PC-3 (cell line): ENCODE measurements at regions not wholly inside any gene's neighbourhood (a gene's known extent, or its start where the extent isn't known, plus 50 kb on each side); places are given as distances from the start of the nearest gene placed in this dataset.

ENCODE experiments used
- ATAC-seq: fragments of 200-7000 bp; cut with Tn5 transposase; 2 replicates; pipeline ENCODE4 v1.9.1; 2020; ENCODE audit warnings: mild to moderate bottlenecking, moderate library complexity
- BruUV-seq: library from RNA; stranded (reverse); fragments of 400-500 nt; replicated peaks from 2 replicates; lab custom pipeline; 2021; lab: Mats Ljungman, UMichigan
- CTCF ChIA-PET: fragments of 300-600 bp; sonication (Branson Sonifier 250); formaldehyde crosslinking; loops from one replicate; lab custom pipeline; 2022; ENCODE audit warnings: antibody characterized with exemption; lab: Charles Lee
- POLR2A ChIA-PET: fragments of 300-600 bp; sonication (Branson Sonifier 250); formaldehyde crosslinking; loops from one replicate; lab custom pipeline; 2022; ENCODE audit warnings: antibody characterized with exemption; ENCODE audit not compliant: unreplicated experiment; lab: Charles Lee
- DNase-seq: peaks from one replicate; pipeline ENCODE4 v3.0.0-alpha.2; 2015
- H2AFZ ChIP-seq: fragments of 300-600 bp; sonication (generic); 2 replicates; pipeline ENCODE4 v1.6.0; 2016; ENCODE audit warnings: antibody characterized with exemption, low read length
- H3F3A ChIP-seq: fragments of 300-600 bp; sonication (generic); one replicate; pipeline ENCODE4 v1.6.0; 2017; ENCODE audit warnings: antibody characterized with exemption, low read length, control low read depth, mild to moderate bottlenecking; ENCODE audit not compliant: unreplicated experiment
- H3K27ac ChIP-seq: fragments of 300-600 bp; sonication (generic); 2 replicates; pipeline ENCODE4 v1.5.1; 2016; ENCODE audit warnings: mild to moderate bottlenecking, low read length
- H3K27me3 ChIP-seq: fragments of 300-600 bp; sonication (generic); 2 replicates; pipeline ENCODE4 v1.6.1; 2016; ENCODE audit warnings: low read length, mixed read lengths
- H3K36me3 ChIP-seq: fragments of 300-600 bp; sonication (generic); 2 replicates; pipeline ENCODE4 v1.6.1; 2016; ENCODE audit warnings: low read depth, mixed run types, low read length, mixed read lengths
- H3K4me1 ChIP-seq: fragments of 300-600 bp; sonication (generic); 2 replicates; pipeline ENCODE4 v1.5.1; 2016; ENCODE audit warnings: low read length; ENCODE audit not compliant: insufficient read depth
- H3K4me2 ChIP-seq: fragments of 300-600 bp; sonication (generic); 2 replicates; pipeline ENCODE4 v1.6.0; 2016; ENCODE audit warnings: low read length
- H3K4me3 ChIP-seq: fragments of 300-600 bp; sonication (generic); 2 replicates; pipeline ENCODE4 v1.5.1; 2016; ENCODE audit warnings: mild to moderate bottlenecking, low read length, mixed read lengths
- H3K79me2 ChIP-seq: fragments of 300-600 bp; sonication (generic); 2 replicates; pipeline ENCODE4 v1.6.1; 2017; ENCODE audit warnings: low read length, mixed read lengths
- H3K9ac ChIP-seq: fragments of 300-600 bp; sonication (generic); 2 replicates; pipeline ENCODE4 v1.6.0; 2016; ENCODE audit warnings: mild to moderate bottlenecking, low read length
- H3K9me2 ChIP-seq: fragments of 300-600 bp; sonication (generic); replicated peaks from 2 replicates; pipeline ENCODE4 v1.6.1; 2016; ENCODE audit warnings: mixed run types, low read length, mixed read lengths
- H3K9me3 ChIP-seq: fragments of 300-600 bp; sonication (generic); 2 replicates; pipeline ENCODE4 v1.6.1; 2016; ENCODE audit warnings: low read length, mixed read lengths
- H4K20me1 ChIP-seq: fragments of 300-600 bp; sonication (generic); 2 replicates; pipeline ENCODE4 v1.6.1; 2016; ENCODE audit warnings: low read length, mixed read lengths
- EZH2 ChIP-seq: fragments of 300-600 bp; sonication (generic); IDR thresholded peaks from one replicate; pipeline ENCODE4 v1.6.1; 2017; ENCODE audit warnings: antibody characterized with exemption, mild to moderate bottlenecking, low read length; ENCODE audit not compliant: unreplicated experiment
- EZH2phosphoT487 ChIP-seq: fragments of 300-600 bp; sonication (generic); IDR thresholded peaks from 2 replicates; pipeline ENCODE4 v1.6.1; 2018; ENCODE audit warnings: mild to moderate bottlenecking, antibody characterized with exemption, low read length, borderline replicate concordance
- intact Hi-C: fragments of 100-400 bp; cut with micrococcal nuclease; formaldehyde crosslinking; loops from 2 replicates; pipeline ENCODE4 v1.9.0; 2023
- TF ChIP-seq, protein P1 (sequence below): fragments of 300-600 bp; sonication (generic); conservative IDR thresholded peaks from 2 replicates; pipeline ENCODE4 v1.5.1; 2017; ENCODE audit warnings: antibody characterized with exemption, low read depth, mild to moderate bottlenecking, low read length

- H3K9ac ChIP-seq = no peak overlapping the region
- no peaks in the 10 kb centered on the region for H3K4me1 ChIP-seq
- H3K27me3 ChIP-seq = no peaks in the 10 kb centered on the region
- DNase-seq (no peak), ATAC-seq (no peak)
- no peaks in the 10 kb centered on the region for H3F3A ChIP-seq
- no peaks in the 10 kb centered on the region for H3K9me3 ChIP-seq
- no peak overlapping the region for H3K4me3 ChIP-seq
- H2AFZ ChIP-seq = no peak overlapping the region
- H3K79me2 ChIP-seq = no peaks in the 10 kb centered on the region
- BruUV-seq = no TSS peak
- ChIA-PET POLR2A (no interaction called here), CTCF (no interaction called here)
- TF ChIP-seq, protein P1, sequence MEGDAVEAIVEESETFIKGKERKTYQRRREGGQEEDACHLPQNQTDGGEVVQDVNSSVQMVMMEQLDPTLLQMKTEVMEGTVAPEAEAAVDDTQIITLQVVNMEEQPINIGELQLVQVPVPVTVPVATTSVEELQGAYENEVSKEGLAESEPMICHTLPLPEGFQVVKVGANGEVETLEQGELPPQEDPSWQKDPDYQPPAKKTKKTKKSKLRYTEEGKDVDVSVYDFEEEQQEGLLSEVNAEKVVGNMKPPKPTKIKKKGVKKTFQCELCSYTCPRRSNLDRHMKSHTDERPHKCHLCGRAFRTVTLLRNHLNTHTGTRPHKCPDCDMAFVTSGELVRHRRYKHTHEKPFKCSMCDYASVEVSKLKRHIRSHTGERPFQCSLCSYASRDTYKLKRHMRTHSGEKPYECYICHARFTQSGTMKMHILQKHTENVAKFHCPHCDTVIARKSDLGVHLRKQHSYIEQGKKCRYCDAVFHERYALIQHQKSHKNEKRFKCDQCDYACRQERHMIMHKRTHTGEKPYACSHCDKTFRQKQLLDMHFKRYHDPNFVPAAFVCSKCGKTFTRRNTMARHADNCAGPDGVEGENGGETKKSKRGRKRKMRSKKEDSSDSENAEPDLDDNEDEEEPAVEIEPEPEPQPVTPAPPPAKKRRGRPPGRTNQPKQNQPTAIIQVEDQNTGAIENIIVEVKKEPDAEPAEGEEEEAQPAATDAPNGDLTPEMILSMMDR = no peak
- TF ChIP-seq EZH2 = no peak
- TF ChIP-seq EZH2phosphoT487 = no peak
- no peak overlapping the region for H3K27ac ChIP-seq
- no peaks in the 10 kb centered on the region for H4K20me1 ChIP-seq
- intact Hi-C loops = no loop called here
- no peaks in the 10 kb centered on the region for H3K9me2 ChIP-seq
- H3K36me3 ChIP-seq = no peaks in the 10 kb centered on the region
- no peak overlapping the region for H3K4me2 ChIP-seq
Observed at GRCh38 chr13:63149375-63149774, 1733.7 kb upstream of the PCDH20 start.

GRCh38 chr13:63139277-63139676 lies 1723.6 kb upstream of the PCDH20 start:
- Histone ChIP-seq H3K27ac (no peak overlapping the region), H3K36me3 (no peaks in the 10 kb centered on the region), H3K9me3 (no peaks in the 10 kb centered on the region), H3F3A (no peaks in the 10 kb centered on the region), H3K4me2 (no peak overlapping the region), H2AFZ (no peak overlapping the region), H3K27me3 (no peaks in the 10 kb centered on the region), H3K9me2 (no peaks in the 10 kb centered on the region), H3K4me3 (no peak overlapping the region), H4K20me1 (no peaks in the 10 kb centered on the region), H3K79me2 (no peaks in the 10 kb centered on the region), H3K9ac (no peak overlapping the region), H3K4me1 (no peaks in the 10 kb centered on the region)
- CTCF ChIA-PET = no interaction called here
- POLR2A ChIA-PET = no interaction called here
- intact Hi-C loops = loop anchor here (10.0 kb wide), 1 partner anchor 296 kb away; no protein-coding TSS in a partner anchor
- TF ChIP-seq, protein P1 = no peak
- TF ChIP-seq EZH2 (no peak), EZH2phosphoT487 (no peak)
- no TSS peak for BruUV-seq
- DNase-seq (no peak), ATAC-seq (no peak)

DNA sequence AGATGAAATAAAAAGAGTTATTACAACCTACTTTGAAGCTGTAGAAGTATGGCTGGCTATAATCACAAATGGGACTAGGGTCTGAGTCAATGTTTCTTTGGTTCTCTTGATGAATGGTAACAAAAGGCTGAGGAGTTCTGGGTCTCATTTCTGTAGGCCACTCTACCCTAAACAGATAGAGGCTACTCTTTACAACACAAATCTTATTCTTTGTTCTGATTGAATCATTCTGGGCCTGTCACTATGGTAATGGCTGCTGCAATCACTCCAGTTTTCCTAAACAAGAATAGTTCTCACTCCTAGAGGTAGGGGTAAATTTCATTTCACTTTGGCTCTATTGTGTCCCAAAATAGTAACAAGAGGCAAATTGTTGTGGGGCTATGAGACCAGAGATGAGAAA lies 1714.3 kb upstream of the PCDH20 start:
- H3K9me3 ChIP-seq = no peaks in the 10 kb centered on the region
- H3K4me2 ChIP-seq = no peak overlapping the region
- no peaks in the 10 kb centered on the region for H4K20me1 ChIP-seq
- no peak overlapping the region for H3K9ac ChIP-seq
- ChIA-PET CTCF (no interaction called here), POLR2A (no interaction called here)
- H3K79me2 ChIP-seq = no peaks in the 10 kb centered on the region
- H3K4me3 ChIP-seq = no peak overlapping the region
- DNase-seq (no peak), ATAC-seq (no peak)
- no peak overlapping the region for H3K27ac ChIP-seq
- H3K27me3 ChIP-seq = no peaks in the 10 kb centered on the region
- no peaks in the 10 kb centered on the region for H3K4me1 ChIP-seq
- no peaks in the 10 kb centered on the region for H3K36me3 ChIP-seq
- intact Hi-C loops = loop anchor here (5.0 to 10.0 kb wide), 5 partner anchors 305 to 743 kb away; no protein-coding TSS in a partner anchor
- H2AFZ ChIP-seq = no peak overlapping the region
- no peak for TF ChIP-seq EZH2phosphoT487
- TF ChIP-seq, protein P1 = no peak
- no peak for TF ChIP-seq EZH2
- no TSS peak for BruUV-seq
- no peaks in the 10 kb centered on the region for H3K9me2 ChIP-seq
- H3F3A ChIP-seq = no peaks in the 10 kb centered on the region
